SU-DHL-6 (cell line): ENCODE measurements at regions not wholly inside any gene's neighbourhood (a gene's known extent, or its start where the extent isn't known, plus 50 kb on each side); places are given as distances from the start of the nearest gene placed in this dataset.

Experiments
- H2AFZ ChIP-seq: fragments of 200-600 bp; sonication (generic); 2 replicates; pipeline ENCODE4 v1.6.1; 2014; ENCODE audit warnings: low read depth, mild to moderate bottlenecking, moderate library complexity, mixed read lengths, antibody characterized with exemption, low read length; ENCODE audit not compliant: severe bottlenecking
- H3F3A ChIP-seq: fragments of 200-600 bp; shearing (Covaris generic); 2 replicates; pipeline ENCODE4 v1.6.0; 2016; ENCODE audit warnings: antibody characterized with exemption, mild to moderate bottlenecking; ENCODE audit not compliant: insufficient read depth
- H3K27ac ChIP-seq: fragments of 200-600 bp; sonication (generic); 2 replicates; pipeline ENCODE4 v1.5.1; 2016; ENCODE audit warnings: low read depth, mild to moderate bottlenecking, low read length, moderate library complexity, mixed read lengths
- H3K27me3 ChIP-seq: fragments of 200-600 bp; sonication (generic), shearing (Covaris generic); 2 replicates; pipeline ENCODE4 v1.6.0; 2014; ENCODE audit warnings: mild to moderate bottlenecking, low read length
- H3K36me3 ChIP-seq: fragments of 200-600 bp; sonication (generic); 2 replicates; pipeline ENCODE4 v1.6.1; 2014; ENCODE audit warnings: mild to moderate bottlenecking, low read length, mixed read lengths
- H3K4me2 ChIP-seq: fragments of 300-600, 200-600 bp; shearing (Covaris generic), sonication (generic); 2 replicates; pipeline ENCODE4 v1.6.0; 2014; ENCODE audit warnings: low read length, low read depth, mild to moderate bottlenecking; ENCODE audit not compliant: poor library complexity, severe bottlenecking
- H3K4me3 ChIP-seq: fragments of 200-600 bp; sonication (generic); 2 replicates; pipeline ENCODE4 v1.5.1; 2014; ENCODE audit warnings: antibody characterized with exemption, low read length, mild to moderate bottlenecking, mixed read lengths; ENCODE audit not compliant: insufficient read depth, poor library complexity, severe bottlenecking
- H3K79me2 ChIP-seq: fragments of 200-600 bp; sonication (generic); 2 replicates; pipeline ENCODE4 v1.6.1; 2014; ENCODE audit warnings: mild to moderate bottlenecking, low read length, moderate library complexity; ENCODE audit not compliant: insufficient read depth
- H3K9ac ChIP-seq: fragments of 200-600 bp; sonication (generic); 2 replicates; pipeline ENCODE4 v1.7.0; 2014; ENCODE audit warnings: mild to moderate bottlenecking, low read length
- H3K9me2 ChIP-seq: fragments of 200-600 bp; sonication (generic); replicated peaks from 2 replicates; pipeline ENCODE4 v1.6.1; 2014; ENCODE audit warnings: low read length; ENCODE audit not compliant: insufficient read depth
- H3K9me3 ChIP-seq: fragments of 200-600 bp; sonication (generic); 2 replicates; pipeline ENCODE4 v1.6.1; 2014; ENCODE audit warnings: low read length, mixed read lengths; ENCODE audit not compliant: insufficient read depth
- H4K20me1 ChIP-seq: fragments of 200-600 bp; sonication (generic); 2 replicates; pipeline ENCODE4 v1.6.1; 2014; ENCODE audit warnings: low read depth, mild to moderate bottlenecking, antibody characterized with exemption, low read length, moderate library complexity, mixed read lengths
- EZH2phosphoT487 ChIP-seq: fragments of 200-600 bp; sonication (generic), shearing (Covaris generic); conservative IDR thresholded peaks from 2 replicates; pipeline ENCODE4 v1.6.1; 2018; ENCODE audit warnings: mild to moderate bottlenecking, antibody characterized with exemption, low read length, moderate library complexity, mixed read lengths
- TF ChIP-seq, protein P1 (sequence below): fragments of 200-600 bp; sonication (generic); IDR thresholded peaks from one replicate; pipeline ENCODE4 v1.5.1; 2017; ENCODE audit warnings: antibody characterized with exemption, mild to moderate bottlenecking, low read length, moderate library complexity; ENCODE audit not compliant: insufficient read depth, poor library complexity, severe bottlenecking

DNA sequence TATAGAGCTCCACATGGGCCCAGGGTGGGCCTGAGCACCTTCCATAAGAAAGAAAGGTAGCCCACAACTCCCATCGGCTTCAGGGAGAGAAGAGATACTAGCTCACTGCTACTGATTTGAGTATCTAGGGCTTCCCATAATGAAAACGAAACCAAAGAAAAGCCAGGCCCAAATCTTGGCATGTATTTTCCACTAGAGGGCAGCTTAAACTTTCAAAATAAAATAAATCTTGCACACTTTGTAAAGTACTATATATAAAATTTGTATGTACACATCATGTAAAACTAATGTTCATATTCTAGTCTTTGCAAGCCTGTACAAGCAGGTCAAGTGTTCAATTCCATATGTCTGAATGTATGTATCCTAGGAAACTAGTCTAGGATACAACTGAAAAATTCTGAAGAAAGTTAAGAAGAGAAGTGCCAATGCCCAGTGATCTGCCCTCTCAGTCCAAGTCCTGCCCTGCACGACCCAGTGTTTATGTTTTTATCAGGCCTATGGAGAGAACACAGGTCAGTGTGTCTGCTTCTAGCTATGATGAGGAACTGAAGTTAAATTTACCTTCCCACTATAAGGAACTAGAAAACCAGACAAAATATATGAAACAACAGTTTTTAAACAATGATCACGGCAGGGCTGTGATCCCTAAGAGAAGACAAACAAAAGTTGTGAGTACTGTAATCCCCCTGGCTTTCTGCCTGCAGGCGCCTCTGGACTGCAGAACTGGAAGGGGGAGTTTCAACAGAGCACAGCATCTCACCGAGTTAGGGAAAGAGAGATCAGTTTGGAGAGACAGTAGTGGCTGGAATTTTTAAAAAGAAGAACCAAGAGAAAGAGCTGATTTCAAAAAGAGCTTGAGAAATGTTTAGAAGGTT is 475.7 kb downstream of the UQCRFS1 start:
- Histone ChIP-seq H3K4me2 (no peak overlapping the region), H3K79me2 (no peaks in the 10 kb centered on the region), H4K20me1 (no peaks in the 10 kb centered on the region), H2AFZ (peak overlapping the region; percentile 43), H3K27me3 (no peaks in the 10 kb centered on the region), H3K9me2 (no peaks in the 10 kb centered on the region), H3F3A (no peaks in the 10 kb centered on the region), H3K27ac (no peak overlapping the region), H3K36me3 (no peaks in the 10 kb centered on the region), H3K9me3 (no peaks in the 10 kb centered on the region), H3K4me3 (no peak overlapping the region), H3K9ac (no peak overlapping the region)
- TF ChIP-seq EZH2phosphoT487, result no peak
- TF ChIP-seq, protein P1, sequence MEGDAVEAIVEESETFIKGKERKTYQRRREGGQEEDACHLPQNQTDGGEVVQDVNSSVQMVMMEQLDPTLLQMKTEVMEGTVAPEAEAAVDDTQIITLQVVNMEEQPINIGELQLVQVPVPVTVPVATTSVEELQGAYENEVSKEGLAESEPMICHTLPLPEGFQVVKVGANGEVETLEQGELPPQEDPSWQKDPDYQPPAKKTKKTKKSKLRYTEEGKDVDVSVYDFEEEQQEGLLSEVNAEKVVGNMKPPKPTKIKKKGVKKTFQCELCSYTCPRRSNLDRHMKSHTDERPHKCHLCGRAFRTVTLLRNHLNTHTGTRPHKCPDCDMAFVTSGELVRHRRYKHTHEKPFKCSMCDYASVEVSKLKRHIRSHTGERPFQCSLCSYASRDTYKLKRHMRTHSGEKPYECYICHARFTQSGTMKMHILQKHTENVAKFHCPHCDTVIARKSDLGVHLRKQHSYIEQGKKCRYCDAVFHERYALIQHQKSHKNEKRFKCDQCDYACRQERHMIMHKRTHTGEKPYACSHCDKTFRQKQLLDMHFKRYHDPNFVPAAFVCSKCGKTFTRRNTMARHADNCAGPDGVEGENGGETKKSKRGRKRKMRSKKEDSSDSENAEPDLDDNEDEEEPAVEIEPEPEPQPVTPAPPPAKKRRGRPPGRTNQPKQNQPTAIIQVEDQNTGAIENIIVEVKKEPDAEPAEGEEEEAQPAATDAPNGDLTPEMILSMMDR, result peak; percentile 75

DNA sequence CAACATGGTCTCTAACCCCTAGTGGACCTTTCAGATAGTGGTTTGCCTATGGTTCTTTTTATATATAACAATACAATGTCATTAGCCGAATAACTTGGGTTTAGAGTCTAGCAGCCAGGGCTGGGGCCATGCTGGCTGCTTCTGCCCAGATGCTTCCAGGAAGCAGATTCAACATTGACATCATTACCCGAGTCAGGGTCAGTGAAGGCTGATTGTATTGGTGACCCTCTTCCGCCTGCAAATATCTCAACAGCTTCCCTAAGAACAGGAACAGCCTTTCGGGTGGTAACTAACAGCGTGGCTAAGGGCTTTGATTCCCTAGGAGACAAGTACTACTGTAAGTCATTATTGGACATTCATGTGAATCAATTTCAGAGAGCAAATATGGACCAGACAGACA is 476.4 kb downstream of the UQCRFS1 start:
- Histone ChIP-seq H3K36me3 (no peaks in the 10 kb centered on the region), H3F3A (no peaks in the 10 kb centered on the region), H3K9me3 (no peaks in the 10 kb centered on the region), H2AFZ (peak overlapping the region; percentile 43), H3K9ac (no peak overlapping the region), H3K27me3 (no peaks in the 10 kb centered on the region), H3K79me2 (no peaks in the 10 kb centered on the region), H3K4me2 (no peak overlapping the region), H3K9me2 (no peaks in the 10 kb centered on the region), H3K27ac (no peak overlapping the region), H4K20me1 (no peaks in the 10 kb centered on the region), H3K4me3 (no peak overlapping the region)
- TF ChIP-seq, protein P1, result no peak
- TF ChIP-seq EZH2phosphoT487, result no peak

DNA sequence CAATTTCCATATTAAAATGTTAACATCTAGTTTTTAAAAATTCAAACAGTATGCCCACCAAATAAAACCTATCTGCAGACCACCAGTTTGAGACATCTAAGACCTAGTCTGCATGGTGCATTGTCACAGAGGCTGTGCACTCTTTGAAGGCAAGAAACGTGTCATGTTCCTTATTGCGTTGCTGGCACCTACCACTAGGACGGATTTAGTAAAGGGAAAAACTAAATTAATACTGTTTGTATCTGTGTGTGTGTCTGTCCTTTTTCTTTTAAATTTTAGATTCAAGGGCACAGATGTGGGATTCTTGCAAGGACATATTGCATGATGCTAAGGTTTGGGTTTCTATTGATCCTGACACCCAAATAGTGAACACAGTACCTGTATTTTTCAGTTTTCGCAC is 481.4 kb downstream of the UQCRFS1 start:
- TF ChIP-seq EZH2phosphoT487, result no peak
- TF ChIP-seq, protein P1, result no peak
- H2AFZ ChIP-seq, result no peak overlapping the region
- no peaks in the 10 kb centered on the region for H3K27me3 ChIP-seq
- H3F3A ChIP-seq, result no peaks in the 10 kb centered on the region
- H4K20me1 ChIP-seq, result no peaks in the 10 kb centered on the region
- no peaks in the 10 kb centered on the region for H3K79me2 ChIP-seq
- H3K36me3 ChIP-seq, result no peaks in the 10 kb centered on the region
- H3K27ac ChIP-seq, result no peak overlapping the region
- H3K9me3 ChIP-seq, result no peaks in the 10 kb centered on the region
- H3K9me2 ChIP-seq, result no peaks in the 10 kb centered on the region
- no peak overlapping the region for H3K4me3 ChIP-seq
- H3K9ac ChIP-seq, result no peak overlapping the region
- H3K4me2 ChIP-seq, result no peak overlapping the region
